Fibroblast of lung (primary cell): ENCODE measurements at regions not wholly inside any gene's neighbourhood (a gene's known extent, or its start where the extent isn't known, plus 50 kb on each side); places are given as distances from the start of the nearest gene placed in this dataset.
A peak's percentile ranks its signal among the peaks of the same experiment; 100 is the strongest.

Source experiments
- DNase-seq, 2 donors: peaks; one replicate each; pipeline versions ENCODE4 v3.0.0 to v3.0.0-alpha.2; 2010; ENCODE audit warnings: low read depth in 2 of 2
- H2AFZ ChIP-seq: 2 replicates; pipeline ENCODE4 v1.5.1; 2012; ENCODE audit warnings: low read length, control low read depth, inconsistent platforms
- H3K27ac ChIP-seq: 2 replicates; pipeline ENCODE4 v1.5.1; 2011; ENCODE audit warnings: low read length, control low read depth; ENCODE audit not compliant: insufficient read depth
- H3K27me3 ChIP-seq: 2 replicates; pipeline ENCODE4 v1.5.1; 2011; ENCODE audit warnings: mild to moderate bottlenecking, low read length; ENCODE audit not compliant: control insufficient read depth, insufficient read depth
- H3K36me3 ChIP-seq: 2 replicates; pipeline ENCODE4 v1.5.1; 2011; ENCODE audit warnings: low read length; ENCODE audit not compliant: control insufficient read depth, insufficient read depth
- H3K4me1 ChIP-seq: 2 replicates; pipeline ENCODE4 v1.5.1; 2011; ENCODE audit warnings: low read length; ENCODE audit not compliant: control insufficient read depth, insufficient read depth; ENCODE audit errors: extremely low read depth
- H3K4me2 ChIP-seq: 2 replicates; pipeline ENCODE4 v1.5.1; 2011; ENCODE audit warnings: low read length, control low read depth; ENCODE audit not compliant: insufficient read depth; ENCODE audit errors: extremely low read depth
- H3K4me3 ChIP-seq, 4 experiments: fragments of 200-600 bp in 1 of 4; sonication (generic) in 1 of 4; replicated peaks in 1 of 4; 2 replicates each; pipeline ENCODE4 v1.5.1; 2011 to 2016; ENCODE audit warnings: low read length in 4 of 4, low read depth in 3 of 4, mild to moderate bottlenecking in 3 of 4, control low read depth in 2 of 4, inconsistent platforms in 1 of 4, mixed read lengths in 1 of 4; ENCODE audit not compliant: insufficient read depth in 1 of 4; ENCODE audit errors: control extremely low read depth in 1 of 4
- H3K79me2 ChIP-seq: 2 replicates; pipeline ENCODE4 v1.5.1; 2012; ENCODE audit warnings: mild to moderate bottlenecking, low read length, inconsistent platforms; ENCODE audit not compliant: control insufficient read depth, insufficient read depth
- H3K9ac ChIP-seq: 2 replicates; pipeline ENCODE4 v1.5.1; 2011; ENCODE audit warnings: mild to moderate bottlenecking, low read length, control low read depth; ENCODE audit not compliant: insufficient read depth
- H3K9me3 ChIP-seq: 2 replicates; pipeline ENCODE4 v1.5.1; 2012; ENCODE audit warnings: low read depth, low read length; ENCODE audit not compliant: control insufficient read depth, insufficient read depth
- H4K20me1 ChIP-seq: 2 replicates; pipeline ENCODE4 v1.5.1; 2011; ENCODE audit warnings: low read length; ENCODE audit not compliant: control insufficient read depth, insufficient read depth; ENCODE audit errors: extremely low read depth
- CTCF ChIP-seq, 2 donors: IDR thresholded peaks in 1 of 2; conservative IDR thresholded peaks in 1 of 2; 1 replicate in 1 of 2; 2 replicates in 1 of 2; pipeline ENCODE4 v1.5.1; 2011 to 2012; ENCODE audit warnings: low read length in 2 of 2, control low read depth in 1 of 2, inconsistent platforms in 1 of 2, low read depth in 1 of 2, mild to moderate bottlenecking in 1 of 2
- EZH2 ChIP-seq: IDR thresholded peaks from 2 replicates; pipeline ENCODE4 v1.5.1; 2012; ENCODE audit warnings: low read length, control low read depth, mild to moderate bottlenecking; ENCODE audit errors: missing control alignments

- Histone ChIP-seq H4K20me1 (no peaks in the 10 kb centered on the region), H3K27me3 (no peaks in the 10 kb centered on the region), H3K27ac (no peak overlapping the region), H2AFZ (peak overlapping the region; percentile 45), H3K9me3 (no peaks in the 10 kb centered on the region), H3K36me3 (no peaks in the 10 kb centered on the region), H3K4me2 (no peak overlapping the region), H3K79me2 (no peaks in the 10 kb centered on the region), H3K9ac (no peak overlapping the region), H3K4me1 (no peaks in the 10 kb centered on the region), H3K4me3 (no peak overlapping the region)
- TF ChIP-seq CTCF (conservative IDR thresholded peaks at IDR 0.05 in 1 of 2, IDR thresholded peaks at IDR 0.05 in 1 of 2; ENCODE audit: low read depth in 1 of 2, low read length in 2 of 2): no peak
- no peak for TF ChIP-seq EZH2
- DNase-seq: peak in 1 of 2 donors; percentile 51
These were observed 92.7 kb downstream of the PCSK1 start for GRCh38 chr5:96340357-96340756.

GRCh38 chr5:96339862-96340261, 93.2 kb downstream of the PCSK1 start:
- no peak for DNase-seq
- Histone ChIP-seq H3K79me2 (no peaks in the 10 kb centered on the region), H2AFZ (no peak overlapping the region), H3K27me3 (no peaks in the 10 kb centered on the region), H3K36me3 (no peaks in the 10 kb centered on the region), H3K9ac (no peak overlapping the region), H3K27ac (no peak overlapping the region), H3K4me1 (no peaks in the 10 kb centered on the region), H3K4me3 (no peak overlapping the region), H3K9me3 (no peaks in the 10 kb centered on the region), H4K20me1 (no peaks in the 10 kb centered on the region), H3K4me2 (no peak overlapping the region)
- TF ChIP-seq EZH2 (no peak), CTCF (conservative IDR thresholded peaks at IDR 0.05 in 1 of 2, IDR thresholded peaks at IDR 0.05 in 1 of 2; ENCODE audit: low read depth in 1 of 2, low read length in 2 of 2) (no peak)

- Histone ChIP-seq H4K20me1 (no peaks in the 10 kb centered on the region), H3K9me3 (no peaks in the 10 kb centered on the region), H3K27me3 (no peaks in the 10 kb centered on the region), H3K79me2 (no peaks in the 10 kb centered on the region), H3K9ac (no peak overlapping the region), H3K4me3 (no peak overlapping the region), H2AFZ (peak overlapping the region; percentile 33), H3K36me3 (no peaks in the 10 kb centered on the region), H3K27ac (no peak overlapping the region), H3K4me1 (no peaks in the 10 kb centered on the region), H3K4me2 (no peak overlapping the region)
- peak in 1 of 2 donors; percentile 67 for DNase-seq
- no peak for TF ChIP-seq EZH2
- no peak for TF ChIP-seq CTCF (conservative IDR thresholded peaks at IDR 0.05 in 1 of 2, IDR thresholded peaks at IDR 0.05 in 1 of 2; ENCODE audit: low read depth in 1 of 2, low read length in 2 of 2)
These were observed 94.2 kb downstream of the PCSK1 start for GRCh38 chr5:96338624-96339415.
